ENCODE measurements at regions not wholly inside any gene's neighbourhood (a gene's known extent, or its start where the extent isn't known, plus 50 kb on each side); places are given as distances from the start of the nearest gene placed in this dataset.

DNA sequence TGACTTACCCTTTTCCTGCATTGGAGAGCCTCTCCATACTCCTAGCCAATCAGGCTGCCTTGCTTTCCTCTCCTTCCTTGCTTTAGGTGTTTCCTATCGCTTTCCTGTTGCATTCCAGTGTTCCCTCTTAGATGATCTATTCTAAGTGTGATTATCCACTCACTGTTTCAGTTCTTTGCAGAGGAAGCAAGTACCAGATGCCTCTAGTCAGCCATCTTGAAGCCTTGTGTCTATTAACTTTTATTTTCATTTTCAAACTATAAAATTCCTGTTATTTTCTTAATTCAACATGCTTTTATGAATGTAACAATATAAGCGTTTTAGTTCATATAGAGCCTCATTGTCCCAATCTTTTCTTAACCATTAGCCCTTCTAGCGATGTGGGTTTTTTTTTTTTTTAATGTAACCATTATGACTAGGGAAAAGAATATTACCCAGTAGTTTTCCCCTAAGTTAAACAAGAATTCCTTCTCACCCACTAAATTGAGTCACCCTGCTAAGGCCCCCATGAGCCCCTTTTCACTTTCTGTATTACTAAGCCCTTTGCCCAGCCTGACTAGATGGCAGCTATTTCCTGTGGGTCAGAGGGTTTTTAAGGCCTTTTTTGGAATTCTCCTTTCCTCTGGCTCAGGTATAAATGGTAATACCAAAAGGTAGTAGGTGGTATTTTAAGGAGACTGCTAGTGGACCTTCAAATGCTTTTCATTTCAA is 229.4 kb upstream of the CTNNB1 start:
- Mint-ChIP-seq H3K27me3 (ENCODE audit: low read depth in 3 of 3) (peaks cover 0 to 8% (median 3%) of the 10 kb centered on the region in 3 donors), H3K4me3 (no peak overlapping the region), H3K4me1 (peaks cover 35% of the 10 kb centered on the region)

More for the DNA sequence above, 229.4 kb upstream of the CTNNB1 start:
- Histone ChIP-seq H3K27me3 (ENCODE audit: control insufficient read depth in 2 of 2, insufficient read depth in 2 of 2, low read length in 2 of 2) (no peaks in the 10 kb centered on the region), H3K27ac (ENCODE audit: low read depth in 1 of 2, low read length in 2 of 2) (peak overlapping the region in 1 of 2 donors; percentile 94), H3K4me1 (ENCODE audit: control insufficient read depth in 1 of 2, insufficient read depth in 2 of 2, low read length in 2 of 2) (peaks cover 18 to 27% of the 10 kb centered on the region in 2 donors), H3K36me3 (replicated peaks in 1 of 2; ENCODE audit: control insufficient read depth in 1 of 2, insufficient read depth in 2 of 2, low read length in 2 of 2) (no peaks in the 10 kb centered on the region), H3K9me3 (replicated peaks in 1 of 2; ENCODE audit: control insufficient read depth in 1 of 2, insufficient read depth in 1 of 2, low read length in 2 of 2) (no peaks in the 10 kb centered on the region), H3K9ac (ENCODE audit: insufficient read depth, low read length, poor library complexity, severe bottlenecking) (no peak overlapping the region), H2AFZ (ENCODE audit: insufficient read depth, low read depth, low read length, poor library complexity, severe bottlenecking) (no peak overlapping the region), H3K4me3 (replicated peaks in 1 of 3; ENCODE audit: low read depth in 2 of 3, low read length in 3 of 3) (no peak overlapping the region), H3K79me2 (ENCODE audit: insufficient read depth, low read length) (no peaks in the 10 kb centered on the region), H4K20me1 (ENCODE audit: insufficient read depth, low read length) (no peaks in the 10 kb centered on the region), H3K4me2 (replicated peaks; ENCODE audit: extremely low read depth, low read length, poor library complexity, severe bottlenecking) (no peak overlapping the region)
- 100% methylated on average over 1 of the region's 3 CpGs for WGBS (ENCODE audit: insufficient coverage)
- peaks cover 2 to 6% of the 10 kb centered on the region in 2 donors for H3K36me3 Mint-ChIP-seq
- TF ChIP-seq, protein P1, sequence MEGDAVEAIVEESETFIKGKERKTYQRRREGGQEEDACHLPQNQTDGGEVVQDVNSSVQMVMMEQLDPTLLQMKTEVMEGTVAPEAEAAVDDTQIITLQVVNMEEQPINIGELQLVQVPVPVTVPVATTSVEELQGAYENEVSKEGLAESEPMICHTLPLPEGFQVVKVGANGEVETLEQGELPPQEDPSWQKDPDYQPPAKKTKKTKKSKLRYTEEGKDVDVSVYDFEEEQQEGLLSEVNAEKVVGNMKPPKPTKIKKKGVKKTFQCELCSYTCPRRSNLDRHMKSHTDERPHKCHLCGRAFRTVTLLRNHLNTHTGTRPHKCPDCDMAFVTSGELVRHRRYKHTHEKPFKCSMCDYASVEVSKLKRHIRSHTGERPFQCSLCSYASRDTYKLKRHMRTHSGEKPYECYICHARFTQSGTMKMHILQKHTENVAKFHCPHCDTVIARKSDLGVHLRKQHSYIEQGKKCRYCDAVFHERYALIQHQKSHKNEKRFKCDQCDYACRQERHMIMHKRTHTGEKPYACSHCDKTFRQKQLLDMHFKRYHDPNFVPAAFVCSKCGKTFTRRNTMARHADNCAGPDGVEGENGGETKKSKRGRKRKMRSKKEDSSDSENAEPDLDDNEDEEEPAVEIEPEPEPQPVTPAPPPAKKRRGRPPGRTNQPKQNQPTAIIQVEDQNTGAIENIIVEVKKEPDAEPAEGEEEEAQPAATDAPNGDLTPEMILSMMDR (IDR thresholded peaks at IDR 0.05): no peak
- peak in 2 of 3 donors; percentile 20 to 36 for DNase-seq
- H3K9me3 Mint-ChIP-seq: peaks cover 0 to 10% (median 6%) of the 10 kb centered on the region in 7 donors
- intact Hi-C loops (cut with micrococcal nuclease): loop anchor here (2.0 to 10.0 kb wide), 4 partner anchors 48 to 235 kb away; partner anchors contain the start of gene CTNNB1 (in 1 of the 2)
- H3K27ac Mint-ChIP-seq: peak overlapping the region in 5 of 7 donors; percentile 6 to 98 (median 96)

All from CD14-positive monocyte (primary cell).